Kasumi-1 (cell line): ENCODE measurements at regions not wholly inside any gene's neighbourhood (a gene's known extent, or its start where the extent isn't known, plus 50 kb on each side); places are given as distances from the start of the nearest gene placed in this dataset.

ENCODE experiments used
- DNase-seq, 2 experiments: peaks; one replicate each; lab custom pipeline; 2025; lab: John Stamatoyannopoulos, UW

DNA sequence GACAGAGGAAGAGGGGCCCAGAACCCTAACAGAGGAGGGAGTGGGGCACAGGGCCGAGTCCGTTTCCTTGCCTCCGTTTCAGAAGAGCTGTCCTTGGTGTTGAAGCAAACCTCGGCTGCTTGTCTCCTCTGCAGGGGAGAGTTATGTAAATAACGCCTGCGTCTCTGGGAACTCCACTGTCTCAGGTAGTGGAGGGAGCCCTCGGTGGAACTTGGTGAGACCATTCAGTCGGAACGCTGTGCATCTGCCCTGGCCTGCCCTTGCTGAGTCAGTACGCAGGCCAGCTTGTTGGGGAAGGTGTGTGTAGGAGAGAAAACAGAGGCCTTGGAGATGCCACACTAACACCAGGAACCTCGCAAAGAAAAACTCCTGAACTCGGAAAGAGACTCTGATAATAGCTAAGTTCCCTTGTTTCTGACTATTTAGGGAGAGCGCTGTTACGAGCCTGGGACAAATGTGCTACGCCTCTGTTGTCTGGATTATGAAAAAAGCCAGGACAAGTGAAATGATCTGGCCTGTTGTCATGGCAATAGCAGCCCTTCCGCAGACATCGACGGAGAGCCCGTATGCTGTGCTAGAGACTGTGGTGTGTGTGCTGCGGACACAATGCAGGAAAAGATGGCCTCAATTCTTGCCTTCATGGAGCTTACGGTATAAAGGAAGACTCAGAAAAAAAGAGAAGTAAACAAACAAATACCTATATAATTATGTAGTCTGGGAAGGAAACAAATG, 94.6 kb upstream of the AKT3 start:
- no peak for DNase-seq

- DNase-seq, result no peak
Measured at GRCh38 chr1:243943671-243944428, 93.8 kb upstream of the AKT3 start.

DNA sequence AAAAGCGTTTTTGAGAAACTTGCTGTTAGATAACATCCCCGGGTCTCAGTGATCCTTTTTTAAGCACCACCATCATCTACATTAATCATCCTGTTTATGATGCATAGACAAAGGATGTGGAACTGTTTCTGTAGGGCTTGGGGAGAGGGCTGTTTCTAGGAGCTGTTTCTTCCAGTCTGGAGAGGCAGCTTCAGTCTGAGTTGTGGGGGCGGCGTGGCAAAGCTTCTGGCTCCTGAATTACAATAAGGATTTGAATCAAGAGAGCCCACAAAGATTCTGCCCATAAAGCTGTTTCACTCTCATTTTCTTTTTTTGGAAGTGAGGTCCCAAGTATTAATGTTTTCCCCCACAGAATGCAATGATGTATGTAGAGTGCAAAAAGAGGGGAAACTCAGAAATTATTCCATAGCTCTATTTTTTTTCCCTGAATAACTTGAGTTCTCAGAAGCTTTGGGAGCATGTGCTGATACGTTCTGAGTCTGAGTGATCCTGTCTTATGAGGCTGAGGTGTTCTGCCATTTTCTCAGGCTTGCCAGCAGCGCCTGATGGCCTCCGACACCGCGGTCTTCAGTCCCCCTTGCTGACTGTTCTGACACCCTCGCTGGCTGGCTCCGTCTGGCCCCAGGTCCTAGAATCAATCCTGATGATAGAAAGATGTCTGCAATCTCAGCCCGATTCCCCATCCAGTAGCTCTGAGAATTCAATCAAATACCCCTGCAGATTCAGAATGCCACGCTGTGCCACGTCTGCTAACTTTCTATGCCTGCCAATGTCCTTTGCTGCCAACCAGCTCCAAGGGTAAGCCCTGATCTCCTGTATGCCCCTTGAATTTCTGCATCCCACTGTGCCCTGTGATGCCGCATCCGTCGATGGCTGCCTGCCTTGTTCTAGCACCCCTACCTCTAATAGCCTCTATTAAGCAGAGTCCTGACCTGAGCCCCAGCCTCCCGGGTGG, 92.4 kb upstream of the AKT3 start:
- no peak for DNase-seq

GRCh38 chr1:243940451-243940850, 90.4 kb upstream of the AKT3 start:
- DNase-seq, result no peak

- DNase-seq, result peak; percentile 11 to 13
Measured at GRCh38 chr1:243939167-243939848, 89.3 kb upstream of the AKT3 start.

DNA sequence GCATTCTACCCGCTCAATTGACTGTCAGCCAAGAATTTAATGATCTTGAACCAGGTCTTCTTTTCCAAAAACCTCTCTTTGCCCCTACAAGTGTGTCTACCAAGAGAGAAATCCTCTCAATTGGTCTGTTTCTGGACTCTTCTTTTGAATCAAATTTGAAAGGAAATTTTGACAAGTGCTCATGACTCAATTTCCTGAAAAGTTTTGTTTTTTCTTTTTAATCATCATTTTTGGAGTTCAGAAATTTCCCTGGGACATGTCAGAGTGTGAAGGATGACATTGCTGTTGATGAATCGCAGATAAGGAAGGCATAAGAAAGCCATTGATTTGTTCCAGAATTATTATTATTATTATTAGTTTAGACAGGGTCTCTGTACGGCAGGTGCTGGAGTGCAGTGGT, 88.2 kb upstream of the AKT3 start:
- no peak for DNase-seq

- no peak for DNase-seq
Measured at GRCh38 chr1:243933495-243933894, 83.5 kb upstream of the AKT3 start.

DNA sequence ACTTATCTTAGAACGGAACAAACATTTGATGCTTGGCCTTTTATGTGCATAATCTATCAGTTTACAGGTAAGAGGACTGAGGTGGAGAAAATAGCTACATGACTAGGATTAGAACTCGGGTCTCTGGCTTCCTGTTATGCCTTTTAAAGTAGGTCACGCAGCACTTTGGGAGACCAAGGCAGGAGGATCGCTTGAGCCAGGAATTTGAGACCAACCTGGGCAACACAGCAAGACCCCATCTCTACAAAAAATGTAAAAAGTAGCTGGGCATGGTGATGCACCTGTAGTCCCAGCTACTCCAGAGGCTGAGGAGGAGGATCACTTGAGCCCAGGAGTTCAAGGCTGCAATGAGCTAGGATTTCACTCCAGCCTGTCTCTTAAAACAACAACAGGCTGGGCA, 81.9 kb upstream of the AKT3 start:
- DNase-seq, result no peak

DNA sequence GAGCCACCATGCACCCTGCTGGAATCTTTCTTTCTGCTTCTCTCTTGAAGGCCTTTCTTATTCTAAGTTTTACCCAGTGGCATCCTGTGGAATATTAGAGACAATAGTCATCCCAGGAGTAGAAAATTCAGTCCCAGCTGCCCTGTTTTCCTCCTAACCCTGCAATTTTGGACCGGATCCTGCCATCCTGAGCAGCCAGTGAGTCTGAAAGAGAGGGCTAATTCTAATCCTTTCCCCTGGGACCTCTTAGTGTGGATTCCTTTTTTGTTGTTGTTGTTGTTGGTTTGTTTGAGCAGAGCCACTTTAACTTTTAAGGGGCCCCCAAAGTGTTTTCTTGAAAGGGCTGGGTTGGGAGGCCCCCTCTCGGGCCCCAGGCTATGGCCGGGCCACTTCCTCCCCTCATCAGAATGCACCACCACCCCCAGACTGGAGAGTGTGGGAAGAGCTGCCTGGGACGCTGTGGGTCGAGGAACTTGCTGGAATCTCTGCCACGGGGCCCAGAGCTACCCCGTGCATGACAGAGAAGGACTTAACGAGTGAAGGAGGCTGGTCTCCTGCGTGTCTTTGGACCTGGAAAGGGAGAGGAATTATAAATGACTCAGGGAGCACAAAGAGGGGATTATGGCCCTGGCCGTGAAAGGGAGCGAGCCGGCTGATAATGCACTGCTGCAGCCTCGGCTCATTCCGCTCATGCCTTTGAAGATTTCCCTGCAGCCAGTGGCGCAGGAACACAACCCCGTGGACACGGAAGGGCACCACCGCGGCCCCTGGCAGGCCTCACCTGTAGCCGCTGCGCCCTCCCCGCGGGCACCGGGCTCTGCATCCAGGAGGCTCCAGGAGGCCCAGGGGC, 81.0 kb upstream of the AKT3 start:
- no peak for DNase-seq

- DNase-seq, result no peak
Measured at GRCh38 chr1:243927381-243927780, 77.3 kb upstream of the AKT3 start.

- DNase-seq, result no peak
Measured at GRCh38 chr1:243926803-243927245, 76.8 kb upstream of the AKT3 start.

DNA sequence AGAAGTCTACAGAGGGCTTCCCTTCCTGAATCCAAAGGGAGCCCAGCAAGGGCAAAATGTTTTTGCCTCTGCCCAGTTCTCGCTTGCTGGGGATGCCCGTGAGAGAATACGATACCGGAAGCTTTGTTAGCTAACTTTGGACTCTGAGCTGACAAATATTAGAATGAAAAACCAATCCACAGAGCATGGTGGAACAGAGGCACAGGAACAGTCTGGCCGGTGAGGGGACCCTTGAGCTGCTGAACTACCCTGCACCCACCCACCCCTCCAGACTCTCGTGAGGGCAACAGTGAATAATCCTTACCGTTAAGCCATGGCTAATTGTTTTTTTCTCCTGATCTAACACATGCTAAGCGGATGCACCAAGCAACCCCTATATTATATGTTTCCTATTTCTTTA, 76.3 kb upstream of the AKT3 start:
- DNase-seq, result no peak

- no peak for DNase-seq
Measured at GRCh38 chr1:243924588-243925349, 74.7 kb upstream of the AKT3 start.

- DNase-seq, result no peak
Measured at GRCh38 chr1:243924188-243924587, 74.1 kb upstream of the AKT3 start.

DNA sequence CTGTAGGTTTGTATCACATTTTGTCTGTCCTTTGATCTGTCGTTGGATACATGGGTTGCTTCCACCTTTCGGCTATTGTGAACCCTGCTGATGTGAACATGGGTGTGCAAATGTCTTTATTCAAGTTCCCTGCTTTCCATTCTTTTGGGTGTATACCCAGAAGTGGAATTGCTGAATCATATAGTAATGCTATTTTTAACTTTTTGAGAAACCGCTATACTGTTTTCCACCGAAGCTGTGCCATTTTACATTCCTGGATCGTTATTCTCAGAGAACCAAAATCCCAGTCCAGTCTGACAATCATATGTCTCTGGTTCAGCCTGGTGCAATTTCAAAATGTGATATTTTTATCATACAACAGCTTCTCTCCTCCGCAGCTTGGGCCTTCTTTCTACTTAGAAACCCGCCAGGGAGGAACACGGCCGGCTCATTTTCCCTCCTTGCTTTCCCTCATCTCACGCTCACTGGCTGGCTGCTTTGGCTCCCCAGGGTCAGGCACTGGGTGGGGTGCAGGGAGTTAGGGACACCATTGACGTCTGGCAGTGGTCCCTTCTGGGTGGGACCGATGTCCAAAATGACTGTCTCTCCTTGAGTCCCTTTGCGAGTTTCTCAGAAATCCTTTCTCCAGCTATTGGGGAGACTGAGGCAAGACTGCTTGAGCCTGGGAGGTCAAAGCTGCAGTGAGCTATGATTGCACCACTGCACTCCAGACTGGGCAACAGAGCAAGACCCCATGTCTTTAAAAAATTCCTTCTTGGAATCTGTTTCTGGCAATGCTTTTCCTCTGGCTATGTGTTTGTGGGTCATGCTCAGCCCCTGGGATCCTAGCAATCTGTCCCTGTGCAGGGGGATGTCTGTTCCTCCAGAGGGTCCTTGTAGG, 73.5 kb upstream of the AKT3 start:
- DNase-seq, result no peak

DNA sequence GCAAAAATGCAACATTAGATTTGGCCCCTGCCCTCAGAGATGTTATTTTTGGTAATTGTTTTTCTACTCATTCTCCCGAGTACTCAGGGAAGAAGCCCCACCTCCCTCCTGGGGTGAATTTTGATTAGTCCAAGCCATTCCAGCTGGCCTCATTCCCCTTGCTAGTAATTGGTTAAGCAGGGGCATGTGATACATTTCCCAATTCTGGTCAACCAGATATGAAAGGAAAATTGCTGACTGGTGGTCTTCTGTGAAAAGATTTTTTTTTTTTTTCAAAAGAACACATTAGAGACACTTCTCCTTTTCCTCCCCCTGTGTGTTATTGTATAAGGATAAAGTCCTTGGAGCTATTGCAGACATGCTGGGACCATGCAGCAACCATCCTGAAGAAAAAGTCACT, 71.1 kb upstream of the AKT3 start:
- no peak for DNase-seq

GRCh38 chr1:243917863-243918565, 68.0 kb upstream of the AKT3 start:
- no peak for DNase-seq

DNA sequence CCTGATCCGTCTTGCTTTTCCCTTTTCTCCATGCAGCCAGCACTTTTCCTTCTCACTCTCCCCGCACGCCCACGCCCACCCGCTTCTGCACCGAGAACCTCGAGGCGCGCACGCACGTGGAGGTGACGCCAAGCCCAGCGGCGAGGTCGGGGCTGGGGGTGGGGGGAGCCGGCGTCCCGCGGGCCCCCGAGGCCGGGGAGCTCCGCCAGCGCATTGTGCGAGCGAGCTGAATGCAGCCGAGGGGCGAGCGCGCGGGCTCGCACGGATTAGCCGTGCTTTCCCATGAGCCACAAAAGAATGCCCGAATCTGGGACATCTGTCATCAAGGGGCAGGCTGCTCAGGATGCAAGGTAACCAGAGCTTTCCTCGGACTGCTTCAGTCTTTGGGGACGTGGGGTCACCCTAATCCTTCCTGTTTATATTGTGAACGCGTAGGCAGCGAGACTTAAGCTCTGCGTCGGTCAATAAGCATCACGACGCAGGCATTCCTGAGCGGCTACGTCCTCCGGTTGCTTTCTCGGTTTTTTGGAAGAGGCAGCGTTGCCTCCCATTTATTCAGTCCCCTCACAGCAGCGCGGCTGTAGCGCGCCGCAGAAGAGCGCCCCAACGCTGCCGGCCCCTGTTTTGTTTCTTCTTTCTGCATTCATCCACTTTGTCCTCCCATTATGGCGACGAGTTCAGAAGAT, 67.3 kb upstream of the AKT3 start:
- DNase-seq, result no peak
